C4-2B (cell line): ENCODE measurements at regions not wholly inside any gene's neighbourhood (a gene's known extent, or its start where the extent isn't known, plus 50 kb on each side); places are given as distances from the start of the nearest gene placed in this dataset.

ENCODE experiments used
- ZFX ChIP-seq: fragments of 450-650 bp; IDR thresholded peaks from 2 replicates; pipeline ENCODE4 v1.6.1; 2017
- TF ChIP-seq, protein P1 (sequence below): fragments of 450-650 bp; conservative IDR thresholded peaks from 2 replicates; pipeline ENCODE4 v1.5.1; 2017; ENCODE audit warnings: mild to moderate bottlenecking

DNA sequence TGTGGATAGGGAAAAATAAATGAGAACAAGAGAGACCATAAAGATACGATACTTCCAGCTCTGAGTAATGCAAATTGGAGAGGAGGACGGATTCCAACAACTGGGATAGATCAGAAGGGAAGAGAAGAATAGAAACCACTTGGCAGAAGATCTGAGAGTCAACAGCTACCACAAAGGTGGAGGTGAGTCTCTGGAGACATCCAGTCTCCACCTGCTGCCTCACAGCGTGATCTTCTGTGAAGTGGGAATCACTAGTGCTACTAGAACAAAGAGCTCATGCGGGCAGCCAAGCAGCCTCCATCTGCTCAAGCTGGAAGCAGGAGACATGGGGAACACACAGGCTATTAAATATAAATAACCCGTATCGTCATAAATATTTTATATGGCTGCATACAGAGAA, 558.5 kb upstream of the CFAP20DC start:
- TF ChIP-seq, protein P1, sequence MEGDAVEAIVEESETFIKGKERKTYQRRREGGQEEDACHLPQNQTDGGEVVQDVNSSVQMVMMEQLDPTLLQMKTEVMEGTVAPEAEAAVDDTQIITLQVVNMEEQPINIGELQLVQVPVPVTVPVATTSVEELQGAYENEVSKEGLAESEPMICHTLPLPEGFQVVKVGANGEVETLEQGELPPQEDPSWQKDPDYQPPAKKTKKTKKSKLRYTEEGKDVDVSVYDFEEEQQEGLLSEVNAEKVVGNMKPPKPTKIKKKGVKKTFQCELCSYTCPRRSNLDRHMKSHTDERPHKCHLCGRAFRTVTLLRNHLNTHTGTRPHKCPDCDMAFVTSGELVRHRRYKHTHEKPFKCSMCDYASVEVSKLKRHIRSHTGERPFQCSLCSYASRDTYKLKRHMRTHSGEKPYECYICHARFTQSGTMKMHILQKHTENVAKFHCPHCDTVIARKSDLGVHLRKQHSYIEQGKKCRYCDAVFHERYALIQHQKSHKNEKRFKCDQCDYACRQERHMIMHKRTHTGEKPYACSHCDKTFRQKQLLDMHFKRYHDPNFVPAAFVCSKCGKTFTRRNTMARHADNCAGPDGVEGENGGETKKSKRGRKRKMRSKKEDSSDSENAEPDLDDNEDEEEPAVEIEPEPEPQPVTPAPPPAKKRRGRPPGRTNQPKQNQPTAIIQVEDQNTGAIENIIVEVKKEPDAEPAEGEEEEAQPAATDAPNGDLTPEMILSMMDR: no peak
- TF ChIP-seq ZFX: no peak
